Suprapubic skin (tissue), 4 donors: ENCODE measurements at regions not wholly inside any gene's neighbourhood (a gene's known extent, or its start where the extent isn't known, plus 50 kb on each side); places are given as distances from the start of the nearest gene placed in this dataset.

Experiments used
- DNase-seq, 2 donors: peaks; one replicate each; pipeline ENCODE4 v3.0.0-alpha.2; 2019; ENCODE audit warnings: low spot score in 2 of 2
- H3K27ac ChIP-seq: fragments of 200-600 bp; sonication (generic); one replicate; pipeline ENCODE4 v1.5.1; 2019
- H3K27me3 ChIP-seq: fragments of 200-600 bp; sonication (generic); one replicate; pipeline ENCODE4 v1.5.1; 2019
- H3K36me3 ChIP-seq: fragments of 200-600 bp; sonication (generic); one replicate; pipeline ENCODE4 v1.5.1; 2019
- H3K4me1 ChIP-seq: fragments of 200-600 bp; sonication (generic); one replicate; pipeline ENCODE4 v1.5.1; 2019
- H3K4me3 ChIP-seq: fragments of 200-600 bp; sonication (generic); one replicate; pipeline ENCODE4 v1.5.1; 2019; ENCODE audit warnings: mild to moderate bottlenecking
- H3K9me3 ChIP-seq: fragments of 200-600 bp; sonication (generic); one replicate; pipeline ENCODE4 v1.5.1; 2019
- CTCF ChIP-seq, 2 donors: fragments of 200-600 bp in 1 of 2; fragments of 450-650 bp in 1 of 2; sonication (generic) in 1 of 2; IDR thresholded peaks; one replicate each; pipeline ENCODE4 v1.5.1; 2016 to 2019; ENCODE audit warnings: antibody characterized with exemption in 2 of 2, mild to moderate bottlenecking in 1 of 2, moderate library complexity in 1 of 2
- EP300 ChIP-seq: sonication (generic); formaldehyde crosslinking; IDR thresholded peaks from one replicate; pipeline ENCODE4 v1.6.1; 2017; ENCODE audit warnings: antibody characterized with exemption
- POLR2A ChIP-seq, 2 donors: fragments of 450-650 bp; IDR thresholded peaks; one replicate each; pipeline ENCODE4 v1.6.1; 2017; ENCODE audit warnings: antibody characterized with exemption in 2 of 2, mild to moderate bottlenecking in 2 of 2, moderate library complexity in 2 of 2
- POLR2AphosphoS5 ChIP-seq, 3 donors: sonication (generic); formaldehyde crosslinking; IDR thresholded peaks; one replicate each; pipeline ENCODE4 v1.6.1; 2017; ENCODE audit warnings: antibody characterized with exemption in 3 of 3
- WGBS: methylation state at CpG from one replicate; pipeline ENCODE4 v1.1.5; 2018; 5-methylcytosine and 5-hydroxymethylcytosine counted together

- no peaks in the 10 kb centered on the region for H3K27me3 ChIP-seq
- no peaks in the 10 kb centered on the region for H3K4me1 ChIP-seq
- no peak for DNase-seq
- 73% methylated on average over 2 of the region's 2 CpGs for WGBS
- no peak for TF ChIP-seq POLR2AphosphoS5 (IDR thresholded peaks at IDR 0.05)
- TF ChIP-seq POLR2A (IDR thresholded peaks at IDR 0.05), result no peak
- TF ChIP-seq EP300, result no peak
- no peak for TF ChIP-seq CTCF (IDR thresholded peaks at IDR 0.05)
- no peaks in the 10 kb centered on the region for H3K9me3 ChIP-seq
- H3K36me3 ChIP-seq, result no peaks in the 10 kb centered on the region
- no peak overlapping the region for H3K27ac ChIP-seq
- no peak overlapping the region for H3K4me3 ChIP-seq
Observed at GRCh38 chr4:107196312-107196711, 160.2 kb upstream of the DKK2 start.

GRCh38 chr4:107194005-107194404 lies 157.9 kb upstream of the DKK2 start:
- DNase-seq, result no peak
- no peak overlapping the region for H3K4me3 ChIP-seq
- H3K36me3 ChIP-seq, result no peaks in the 10 kb centered on the region
- H3K27me3 ChIP-seq, result no peaks in the 10 kb centered on the region
- 75% methylated on average over 4 of the region's 4 CpGs for WGBS
- TF ChIP-seq POLR2AphosphoS5 (IDR thresholded peaks at IDR 0.05), result no peak
- H3K9me3 ChIP-seq, result no peaks in the 10 kb centered on the region
- no peak overlapping the region for H3K27ac ChIP-seq
- no peaks in the 10 kb centered on the region for H3K4me1 ChIP-seq

GRCh38 chr4:107192601-107193000 lies 156.5 kb upstream of the DKK2 start:
- WGBS, result 91% methylated on average over 6 of the region's 6 CpGs
- TF ChIP-seq EP300, result no peak
- TF ChIP-seq POLR2AphosphoS5 (IDR thresholded peaks at IDR 0.05), result no peak
- no peak for TF ChIP-seq POLR2A (IDR thresholded peaks at IDR 0.05)
- TF ChIP-seq CTCF (IDR thresholded peaks at IDR 0.05), result no peak
- H3K9me3 ChIP-seq, result no peaks in the 10 kb centered on the region
- no peak overlapping the region for H3K4me3 ChIP-seq
- H3K27ac ChIP-seq, result no peak overlapping the region
- no peak for DNase-seq
- no peaks in the 10 kb centered on the region for H3K27me3 ChIP-seq
- no peaks in the 10 kb centered on the region for H3K4me1 ChIP-seq
- H3K36me3 ChIP-seq, result no peaks in the 10 kb centered on the region

- WGBS, result 84% methylated on average over 2 of the region's 2 CpGs
- no peak overlapping the region for H3K27ac ChIP-seq
- no peak for DNase-seq
- H3K9me3 ChIP-seq, result no peaks in the 10 kb centered on the region
- TF ChIP-seq POLR2A (IDR thresholded peaks at IDR 0.05) (no peak), CTCF (IDR thresholded peaks at IDR 0.05) (no peak), EP300 (no peak), POLR2AphosphoS5 (IDR thresholded peaks at IDR 0.05) (no peak)
- H3K36me3 ChIP-seq, result no peaks in the 10 kb centered on the region
- no peaks in the 10 kb centered on the region for H3K27me3 ChIP-seq
- peaks cover 5% of the 10 kb centered on the region for H3K4me1 ChIP-seq
- no peak overlapping the region for H3K4me3 ChIP-seq
Observed at GRCh38 chr4:107187091-107187490, 151.0 kb upstream of the DKK2 start.

- Histone ChIP-seq H3K4me1 (peaks cover 5% of the 10 kb centered on the region), H3K36me3 (no peaks in the 10 kb centered on the region), H3K27me3 (no peaks in the 10 kb centered on the region), H3K9me3 (no peaks in the 10 kb centered on the region), H3K27ac (no peak overlapping the region), H3K4me3 (no peak overlapping the region)
- 3% methylated on average over 3 of the region's 3 CpGs for WGBS
- TF ChIP-seq CTCF (IDR thresholded peaks at IDR 0.05), result peak; percentile 61 to 81
- TF ChIP-seq POLR2AphosphoS5 (IDR thresholded peaks at IDR 0.05), result no peak
- no peak for DNase-seq
Observed at GRCh38 chr4:107183155-107183774, 147.2 kb upstream of the DKK2 start.

- WGBS, result 94% methylated on average over 3 of the region's 3 CpGs
Observed at GRCh38 chr4:107182347-107182746, 146.2 kb upstream of the DKK2 start.

More at GRCh38 chr4:107182347-107182746, 146.2 kb upstream of the DKK2 start:
- H3K36me3 ChIP-seq, result no peaks in the 10 kb centered on the region
- no peaks in the 10 kb centered on the region for H3K9me3 ChIP-seq
- H3K4me3 ChIP-seq, result no peak overlapping the region
- TF ChIP-seq POLR2A (IDR thresholded peaks at IDR 0.05), result no peak
- TF ChIP-seq EP300, result no peak
- TF ChIP-seq POLR2AphosphoS5 (IDR thresholded peaks at IDR 0.05), result no peak
- TF ChIP-seq CTCF (IDR thresholded peaks at IDR 0.05), result no peak
- DNase-seq, result no peak
- H3K4me1 ChIP-seq, result peaks cover 5% of the 10 kb centered on the region
- H3K27me3 ChIP-seq, result no peaks in the 10 kb centered on the region
- no peak overlapping the region for H3K27ac ChIP-seq
